Epidermal melanocyte (primary cell): ENCODE measurements at regions not wholly inside any gene's neighbourhood (a gene's known extent, or its start where the extent isn't known, plus 50 kb on each side); places are given as distances from the start of the nearest gene placed in this dataset.
A peak's percentile ranks its signal among the peaks of the same experiment; 100 is the strongest.
"Not testable (repeated sequence)": the region's sequence is repeated elsewhere in the genome, so short reads cannot be mapped to it uniquely, and the experiment has no call there.

Source experiments
- DNase-seq: peaks from one replicate; pipeline ENCODE4 v3.0.0; 2011; ENCODE audit warnings: low spot score; ENCODE audit not compliant: insufficient read length

DNA sequence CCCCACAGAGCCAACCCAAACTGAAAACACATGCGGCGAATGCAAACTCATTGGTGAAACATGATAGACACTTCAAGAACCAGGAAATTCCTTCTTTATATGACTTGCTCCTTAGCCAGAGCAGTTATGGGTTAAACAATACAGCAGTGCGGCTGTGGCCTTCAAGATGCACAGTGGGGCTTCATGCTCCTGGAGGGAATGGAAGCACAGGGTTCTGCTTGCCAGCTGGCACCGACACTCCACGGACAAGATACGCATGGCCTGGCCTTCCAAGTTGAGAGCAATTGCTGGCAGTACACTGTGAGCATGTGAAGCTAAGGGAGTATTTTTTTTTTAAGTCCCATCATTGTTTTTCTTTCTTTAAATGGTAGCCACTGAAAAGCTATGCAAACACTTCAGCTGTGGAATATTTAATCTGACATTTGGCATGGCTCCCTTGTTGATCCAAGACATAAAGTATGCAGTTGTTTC lies 451.6 kb upstream of the CD180 start:
- DNase-seq = peak; percentile 23

DNA sequence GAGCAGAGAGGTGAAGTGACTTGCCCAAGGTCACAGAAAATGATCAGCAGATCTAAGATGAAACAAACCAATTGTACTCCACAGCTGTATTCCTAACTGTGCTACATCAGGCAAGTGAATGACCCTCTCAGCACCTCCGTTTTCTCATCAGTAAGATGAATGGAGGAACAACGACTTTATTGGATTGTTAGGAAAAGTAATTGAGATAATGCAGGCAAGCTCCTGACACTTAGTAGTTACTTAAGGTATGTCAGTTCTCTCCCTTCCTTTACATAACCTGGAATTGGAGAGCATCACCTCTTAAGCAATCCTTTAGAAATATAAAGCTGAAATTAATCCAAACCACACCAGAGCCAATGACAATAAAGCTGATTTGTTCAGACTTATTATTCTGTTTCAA lies 451.2 kb upstream of the CD180 start:
- DNase-seq = no peak

DNA sequence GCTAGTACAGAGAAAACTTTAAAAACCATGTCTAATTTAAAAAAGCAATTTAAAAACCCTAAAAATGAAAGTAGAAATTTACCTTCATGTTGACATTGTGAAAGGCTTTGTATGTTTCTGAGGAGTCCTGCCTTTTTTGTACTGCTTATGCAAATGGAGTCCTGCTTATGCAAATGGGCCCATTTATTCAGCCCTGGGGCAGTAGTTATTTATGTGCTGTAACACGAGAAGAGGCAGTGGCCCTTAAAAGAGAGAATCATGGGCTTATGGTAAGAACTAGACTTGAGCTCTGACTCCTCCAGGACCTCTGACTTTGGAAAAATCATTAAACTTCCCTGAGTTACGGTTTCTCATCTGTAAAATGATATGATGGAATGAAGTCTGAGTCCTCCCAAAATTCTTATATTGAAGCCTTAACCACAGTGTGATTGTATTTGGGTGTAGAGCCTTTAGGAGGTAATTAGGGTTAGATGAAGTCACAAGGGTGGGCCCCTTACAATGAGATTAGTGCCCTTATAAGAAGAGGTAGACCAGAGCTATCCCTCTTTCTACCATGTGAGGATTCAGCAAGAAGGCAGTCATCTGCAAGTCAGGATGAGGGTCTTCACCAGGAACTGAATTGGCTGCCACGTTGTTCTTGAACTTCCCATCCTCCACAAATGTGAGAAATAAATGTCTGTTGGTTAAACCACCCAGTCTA lies 447.8 kb upstream of the CD180 start:
- no peak for DNase-seq

DNA sequence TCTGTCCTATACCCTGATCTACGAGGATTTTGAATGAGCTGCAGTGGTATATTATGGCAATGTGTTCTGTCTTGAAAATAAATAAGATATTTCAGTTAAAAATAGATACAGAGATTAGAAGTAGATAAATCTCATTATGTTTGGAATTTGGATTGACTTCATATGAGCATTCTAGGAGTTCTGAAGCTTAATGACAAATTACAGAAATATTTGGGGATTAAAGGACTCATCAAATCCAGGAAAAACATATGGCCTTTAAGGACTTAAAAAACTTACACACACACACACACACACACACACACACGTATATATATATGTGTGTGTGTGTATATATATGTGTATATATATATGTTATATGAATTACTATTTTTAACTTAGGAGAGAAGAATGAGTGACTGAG lies 446.9 kb upstream of the CD180 start:
- DNase-seq = no peak

DNA sequence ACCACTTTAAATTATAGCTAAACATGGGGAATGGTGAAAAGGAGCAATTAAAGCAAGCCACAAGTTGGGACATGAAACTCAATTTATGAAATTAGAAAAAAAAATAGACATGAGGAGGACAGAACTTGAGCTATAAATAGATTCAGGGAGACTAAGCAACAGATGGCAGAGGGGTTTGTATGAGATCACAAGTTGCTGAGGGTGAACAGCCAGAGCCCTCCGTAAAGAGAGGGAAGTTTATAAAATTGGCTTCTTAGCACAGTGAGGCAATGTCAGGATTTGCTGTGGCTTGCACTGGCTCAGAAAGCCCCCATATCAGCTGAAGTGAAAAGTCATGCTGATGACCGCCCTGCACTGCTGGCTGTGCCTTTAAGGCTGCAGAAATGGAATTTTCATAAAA lies 443.4 kb upstream of the CD180 start:
- no peak for DNase-seq

DNA sequence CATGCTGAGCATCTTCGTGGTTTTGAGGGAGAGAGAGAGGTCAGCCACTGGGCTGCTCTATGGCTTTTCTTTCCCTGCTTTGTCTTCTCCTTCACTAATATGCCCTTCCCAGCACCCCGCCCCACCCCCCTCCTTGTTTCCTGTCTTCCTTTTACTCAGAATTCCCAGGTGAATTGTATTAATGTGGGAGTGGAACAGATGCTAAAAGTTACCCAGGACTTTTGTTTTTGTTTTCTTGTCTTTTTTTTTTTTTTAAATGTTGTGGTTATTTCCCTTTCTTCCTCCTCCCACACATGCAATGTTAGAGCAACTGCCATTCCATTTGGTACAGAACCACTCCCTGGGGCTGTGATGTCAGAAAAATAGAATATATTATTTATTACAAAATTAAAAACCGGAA lies 442.7 kb upstream of the CD180 start:
- no peak for DNase-seq

DNA sequence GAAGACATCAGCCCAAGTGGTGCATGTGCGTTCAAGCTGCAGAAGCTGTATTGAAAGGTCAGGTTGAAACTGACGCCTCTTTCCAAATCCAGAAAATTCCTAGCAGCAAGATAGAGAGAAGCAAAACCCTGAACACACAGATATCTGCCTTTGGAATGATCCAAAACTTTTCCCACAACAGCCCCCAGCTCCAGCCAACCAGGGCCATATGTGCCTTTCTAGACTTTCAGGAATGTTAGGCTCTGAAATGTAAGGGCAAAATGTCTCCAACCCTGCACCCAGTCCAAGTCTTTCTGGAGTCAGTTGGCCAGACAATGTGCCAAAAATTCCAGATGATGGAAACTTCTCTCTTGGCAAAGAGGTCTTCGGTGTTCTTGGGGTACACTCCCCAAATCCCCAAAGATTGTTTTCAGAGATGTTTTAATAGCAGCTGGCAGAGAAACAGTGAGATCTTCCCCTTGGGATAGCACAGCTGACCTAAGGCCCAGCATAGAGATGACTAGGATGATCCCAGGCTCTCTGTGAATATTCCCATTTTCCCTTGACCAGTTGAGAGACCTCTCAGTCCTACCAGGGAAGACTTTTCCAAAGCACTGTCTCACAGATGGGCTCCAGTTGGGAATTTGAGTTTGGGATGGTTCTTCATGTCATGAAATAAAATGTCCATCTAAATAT lies 440.4 kb upstream of the CD180 start:
- DNase-seq = no peak

DNA sequence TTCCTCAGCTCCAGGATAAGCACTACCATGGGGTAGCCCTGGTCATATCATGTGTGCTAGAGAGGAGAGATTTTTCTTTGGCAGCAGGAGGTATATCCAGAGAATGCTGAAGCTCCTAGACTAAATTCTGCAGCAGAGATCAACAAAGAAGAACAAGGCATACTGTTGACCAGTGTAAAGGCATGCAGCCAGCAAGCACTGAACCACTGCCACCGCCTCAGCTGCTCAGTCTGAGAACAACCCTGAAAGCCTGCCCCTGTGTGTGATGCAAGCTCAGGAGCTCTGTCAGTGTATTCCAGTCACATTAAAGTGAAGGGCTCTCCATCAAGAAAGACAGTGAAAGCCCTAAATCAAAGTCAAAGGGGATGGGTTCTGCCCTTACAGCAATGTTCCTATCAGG lies 439.5 kb upstream of the CD180 start:
- no peak for DNase-seq

DNA sequence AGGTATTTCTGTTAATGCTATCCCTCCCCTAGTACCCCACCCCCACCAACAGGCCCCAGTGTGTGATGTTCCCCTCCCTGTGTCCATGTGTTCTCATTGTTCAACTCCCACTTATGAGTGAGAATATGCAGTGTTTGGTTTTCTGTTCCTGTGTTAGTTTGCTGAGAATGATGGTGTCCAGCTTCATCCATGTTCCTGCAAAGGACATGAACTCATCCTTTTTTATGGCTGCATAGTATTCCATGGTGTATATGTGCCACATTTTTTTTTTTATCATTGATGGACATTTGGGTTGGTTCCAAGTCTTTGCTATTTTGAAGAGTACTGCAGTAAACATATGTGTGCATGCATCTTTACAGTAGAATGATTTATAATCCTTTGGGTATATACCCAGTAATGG lies 430.5 kb upstream of the CD180 start:
- DNase-seq = not testable (repeated sequence)

DNA sequence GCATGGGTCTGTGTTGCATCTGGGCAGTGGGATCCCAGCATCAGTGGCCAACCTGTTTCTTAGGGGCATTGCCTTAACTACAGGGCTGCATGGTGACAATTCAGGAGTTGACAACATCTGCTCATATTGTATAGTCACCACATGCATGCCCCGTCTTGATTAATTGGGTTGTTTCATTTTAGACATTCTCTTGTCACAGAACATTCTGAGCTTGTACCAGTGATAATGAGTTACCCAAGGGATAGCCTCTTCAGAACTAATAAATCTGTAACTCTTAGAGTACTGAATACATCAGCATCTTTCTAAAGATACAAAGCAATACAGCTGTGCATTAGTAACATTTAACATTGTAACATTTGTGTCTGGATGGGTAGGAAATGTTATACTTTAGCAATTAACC lies 426.5 kb upstream of the CD180 start:
- no peak for DNase-seq

DNA sequence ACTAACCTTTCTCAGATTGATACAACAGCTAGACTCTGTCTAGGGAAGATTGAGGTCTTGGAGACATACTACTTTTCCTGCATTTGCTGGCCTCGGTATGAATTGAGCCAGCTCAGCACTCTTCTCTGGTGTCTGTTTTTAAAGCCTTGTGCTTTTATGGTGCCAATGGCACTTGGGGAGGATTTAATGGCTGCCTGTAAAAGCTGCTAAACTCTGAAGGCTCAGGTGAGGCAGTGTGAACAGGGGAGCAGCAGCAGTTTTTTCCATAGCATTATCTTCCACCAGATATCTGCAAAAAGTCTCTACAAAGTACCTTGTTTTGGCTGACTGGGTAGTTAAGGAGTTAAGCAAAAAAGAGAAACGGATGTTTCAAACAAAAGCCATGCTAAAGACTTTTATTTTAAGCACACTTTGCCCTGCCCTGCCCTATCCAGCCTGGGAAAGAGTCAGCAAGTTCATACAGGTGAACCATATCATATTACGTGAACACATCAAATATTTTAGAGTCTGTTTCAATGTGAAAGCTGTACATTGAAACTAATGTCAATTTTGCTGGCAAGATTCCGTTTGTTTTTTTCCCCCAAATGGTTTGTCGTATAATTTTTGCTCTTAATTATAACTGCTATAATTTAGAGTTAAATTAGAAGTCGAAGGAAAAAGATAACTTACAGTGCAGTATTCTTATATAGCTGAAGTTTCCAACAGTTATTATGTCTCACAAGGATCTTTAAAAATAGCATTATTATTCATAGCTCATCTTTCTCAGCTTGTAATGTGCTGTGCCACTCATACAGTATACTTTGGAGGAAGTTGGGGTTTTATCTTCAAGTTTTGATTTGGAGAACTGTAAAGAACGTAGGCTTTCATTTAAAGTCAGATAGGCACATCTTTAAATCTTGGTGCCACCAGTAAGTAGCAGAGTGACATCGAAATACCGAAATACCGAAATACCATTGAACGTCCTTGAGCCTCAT lies 424.1 kb upstream of the CD180 start:
- no peak for DNase-seq

DNA sequence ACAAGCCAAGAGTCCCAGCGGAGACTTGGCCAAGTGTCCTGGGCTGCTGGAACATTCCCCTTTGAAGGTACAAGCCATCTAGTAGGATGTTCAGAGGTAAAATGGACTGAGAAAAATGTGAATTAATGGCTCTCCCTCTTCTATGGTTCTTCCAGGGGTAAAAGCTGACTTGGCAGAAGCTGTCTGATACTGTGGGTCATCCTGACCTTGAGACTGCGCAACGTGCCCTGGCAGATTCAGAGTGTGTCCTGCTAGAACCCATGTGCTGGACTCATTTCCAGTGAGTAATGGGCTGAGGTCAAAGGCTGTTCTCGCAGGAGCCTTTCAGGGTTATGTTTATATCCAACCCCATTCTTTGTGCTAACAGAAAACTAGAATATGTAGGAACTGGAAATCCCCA lies 423.0 kb upstream of the CD180 start:
- no peak for DNase-seq

DNA sequence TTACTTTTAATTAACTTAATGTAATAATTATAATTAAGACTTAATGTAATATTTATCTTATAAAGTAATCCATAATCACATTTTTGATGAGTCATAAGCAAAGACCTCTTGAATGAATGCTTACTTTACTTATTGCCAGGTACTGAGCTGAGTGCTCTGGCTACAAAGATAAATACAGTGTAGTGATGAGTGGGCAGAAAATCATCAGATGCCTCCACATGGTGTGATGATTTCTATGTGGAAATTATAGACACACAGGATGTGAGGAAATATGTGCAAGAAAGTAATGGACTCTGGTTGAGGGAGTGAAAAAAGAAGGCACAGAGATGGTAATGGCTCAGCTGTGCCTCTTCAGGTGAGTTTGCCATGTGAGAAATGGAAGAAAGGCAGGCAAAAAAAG lies 422.6 kb upstream of the CD180 start:
- DNase-seq = no peak

DNA sequence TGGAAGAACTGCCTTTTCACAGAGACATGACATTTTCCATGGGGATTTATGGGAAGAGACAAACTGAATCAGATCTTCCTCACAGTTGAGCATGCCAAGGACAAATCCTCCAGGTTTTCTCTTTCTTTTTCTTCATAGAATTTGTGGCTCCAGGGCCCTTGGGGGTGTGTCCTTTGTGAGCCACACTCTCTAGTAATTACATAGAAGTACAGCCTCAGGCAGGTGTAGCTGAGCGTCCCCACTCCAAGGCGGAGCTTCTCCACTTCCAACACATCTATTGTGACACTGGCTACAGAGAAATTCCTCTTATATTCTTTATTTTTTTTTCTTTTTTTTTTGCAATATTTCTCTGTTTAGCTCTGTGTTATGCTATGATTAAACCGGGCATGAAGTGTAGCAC lies 420.5 kb upstream of the CD180 start:
- DNase-seq = no peak

DNA sequence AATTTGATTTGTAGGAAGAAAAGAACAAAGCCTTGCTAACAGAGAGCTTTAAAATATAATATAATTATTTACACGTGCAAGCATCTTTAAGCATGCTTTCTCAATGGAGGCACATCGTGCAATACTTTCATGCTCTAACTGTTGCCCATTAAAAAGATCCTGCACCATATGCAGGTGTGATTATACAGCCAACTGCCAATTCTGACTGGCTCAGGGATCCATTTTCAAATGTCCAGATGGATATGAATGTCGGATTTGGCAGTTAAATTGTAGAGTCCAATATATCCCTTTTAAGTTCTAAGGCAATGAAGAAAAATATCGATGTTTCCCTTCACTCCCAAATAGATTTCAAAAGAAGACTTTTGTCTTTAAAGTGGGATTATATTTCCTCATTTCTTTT lies 416.4 kb upstream of the CD180 start:
- no peak for DNase-seq

DNA sequence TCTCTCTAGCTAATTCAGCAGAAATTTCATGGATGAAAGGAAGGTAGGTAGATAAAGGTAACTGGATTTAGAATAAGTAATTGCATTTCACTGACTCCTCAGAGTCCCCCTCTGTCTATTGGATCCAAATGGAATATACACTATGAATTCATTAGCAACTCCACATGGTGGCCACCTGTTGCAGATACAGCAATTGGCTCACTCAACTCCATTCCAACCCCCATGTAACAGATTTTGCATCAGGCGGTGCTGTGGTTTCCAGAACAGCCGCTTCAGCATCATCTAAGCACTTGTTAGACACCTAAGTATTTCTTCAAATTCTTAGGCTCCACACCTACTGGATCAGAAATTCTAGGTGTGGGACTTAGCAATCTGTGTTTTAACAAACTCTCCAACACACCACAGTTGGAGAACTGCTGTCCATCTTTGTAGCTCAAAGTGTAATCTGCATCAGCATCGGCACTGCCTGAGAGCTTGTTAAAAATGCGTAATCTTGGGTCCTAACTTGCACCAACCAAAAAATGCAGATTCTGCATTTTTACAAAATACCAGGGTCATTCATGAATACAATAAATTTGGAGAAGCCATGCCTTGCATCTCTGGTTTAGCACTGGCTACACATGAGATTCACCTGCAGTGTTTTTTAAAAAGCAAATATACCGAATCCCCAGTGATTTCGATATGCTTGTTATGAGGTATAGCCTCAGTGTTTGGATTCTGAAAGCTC lies 413.8 kb upstream of the CD180 start:
- no peak for DNase-seq

DNA sequence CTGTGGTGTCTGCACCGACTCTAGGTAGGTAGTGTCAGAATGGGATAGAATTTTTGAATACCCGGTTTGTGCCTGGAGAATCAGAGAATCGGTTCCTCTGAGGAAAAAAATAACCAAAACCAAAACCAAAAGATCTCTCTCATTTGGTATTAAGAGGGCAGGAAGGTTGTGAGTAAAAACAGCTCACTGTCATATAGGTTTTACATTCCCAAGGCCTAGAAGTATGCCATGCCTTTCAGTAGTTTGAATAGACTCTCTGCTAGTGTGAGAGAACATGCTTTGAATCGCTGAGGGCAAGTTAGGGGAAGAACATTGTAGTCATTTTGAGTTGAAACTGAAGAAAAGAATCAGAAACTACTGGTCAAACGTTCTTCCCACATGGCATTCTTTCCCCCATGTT lies 411.4 kb upstream of the CD180 start:
- no peak for DNase-seq

DNA sequence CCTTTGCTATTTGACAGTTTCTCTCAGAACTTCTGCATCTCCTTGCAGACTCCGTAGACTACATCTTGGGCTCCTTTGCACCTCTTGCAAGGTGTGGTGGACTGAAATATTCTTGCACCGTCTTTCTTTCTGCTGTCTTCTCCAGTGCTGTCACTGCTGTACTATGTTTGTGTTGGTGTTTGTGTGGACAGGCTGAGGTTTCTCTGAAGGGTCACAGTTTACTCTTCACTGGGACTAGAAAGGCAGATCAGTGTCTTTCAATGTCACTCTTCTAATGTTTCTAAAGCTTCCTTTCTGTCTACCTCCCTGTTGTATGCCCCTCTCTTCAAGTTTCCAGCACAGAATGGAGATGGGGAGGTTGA lies 410.0 kb upstream of the CD180 start:
- DNase-seq = no peak

DNA sequence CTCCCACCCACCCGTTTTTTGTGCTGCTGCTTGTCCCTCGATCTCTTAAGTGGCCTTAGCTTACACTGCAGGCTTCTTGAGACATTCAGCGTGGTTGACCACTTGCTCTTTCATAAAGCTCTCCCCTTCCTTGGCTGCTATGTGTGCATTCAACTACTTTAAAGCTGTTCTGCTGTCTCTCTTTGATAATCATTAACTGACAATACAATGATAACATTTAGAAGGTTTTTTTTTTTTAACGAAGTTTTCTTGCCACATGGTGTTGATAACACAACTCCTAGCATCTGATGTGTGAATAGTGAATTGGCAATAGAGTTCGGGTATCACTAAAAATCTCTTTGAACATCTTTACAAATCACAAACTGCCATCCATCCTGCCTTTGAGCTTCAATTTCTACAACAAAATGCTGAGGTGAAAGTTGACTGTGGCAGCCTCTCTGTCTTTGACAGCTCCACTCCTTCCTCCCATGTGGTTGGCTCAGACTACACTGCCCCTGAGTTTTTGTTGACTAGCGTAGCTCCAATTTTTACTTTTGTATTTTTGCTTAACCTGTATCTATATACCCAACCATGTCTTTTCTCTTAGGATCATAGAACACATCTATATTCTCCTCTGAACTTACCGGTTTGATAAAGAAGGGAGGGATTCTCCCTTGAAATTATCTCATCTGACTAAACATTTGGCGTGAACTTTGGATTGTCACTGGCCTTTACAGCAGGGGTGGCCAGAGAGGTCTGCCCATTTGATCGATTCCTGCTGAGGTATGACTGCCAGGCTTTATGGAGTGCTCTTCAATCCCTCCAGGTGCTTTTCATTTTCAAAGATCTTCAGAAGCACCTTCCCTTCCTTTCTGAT lies 409.4 kb upstream of the CD180 start:
- DNase-seq = no peak

DNA sequence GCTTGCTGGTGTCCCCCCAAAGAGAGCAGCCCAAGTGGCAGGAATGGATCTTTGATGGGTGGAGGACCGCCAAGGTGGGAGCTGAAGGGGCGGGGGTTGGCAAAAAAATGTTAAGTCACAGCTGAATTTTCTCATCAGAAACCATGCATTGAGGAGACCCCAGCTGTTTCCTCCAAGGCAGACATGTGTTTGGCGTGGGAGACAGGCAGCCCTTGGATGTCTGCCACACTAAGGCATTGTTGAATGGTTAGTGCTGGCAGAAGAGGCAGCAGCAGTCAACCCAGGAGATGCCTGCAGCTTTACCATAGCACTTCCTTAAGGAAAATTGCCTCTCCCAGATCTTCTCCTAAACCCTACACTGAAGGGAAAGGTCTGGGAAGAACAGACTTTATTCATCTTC lies 394.9 kb upstream of the CD180 start:
- no peak for DNase-seq

DNA sequence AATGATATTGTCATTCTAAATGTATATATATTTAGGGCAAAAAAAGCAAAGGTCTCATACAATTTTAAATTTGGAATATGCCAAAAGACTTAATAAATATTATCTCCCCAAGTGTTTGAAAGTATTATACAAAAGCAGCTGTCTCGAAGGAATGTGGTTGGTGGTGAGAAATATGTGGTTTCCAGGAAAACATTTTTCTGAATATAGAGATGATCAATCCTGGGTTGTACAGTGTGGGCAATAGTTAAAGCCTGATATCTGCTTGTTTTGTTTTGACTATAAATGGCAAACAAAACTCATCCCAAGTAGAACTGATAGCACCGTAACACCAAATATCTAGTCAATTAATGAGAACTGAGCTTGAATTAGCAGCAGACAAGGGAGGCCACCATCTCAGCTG lies 391.8 kb upstream of the CD180 start:
- no peak for DNase-seq
